ENCODE measurements at regions not wholly inside any gene's neighbourhood (a gene's known extent, or its start where the extent isn't known, plus 50 kb on each side); places are given as distances from the start of the nearest gene placed in this dataset.

DNA sequence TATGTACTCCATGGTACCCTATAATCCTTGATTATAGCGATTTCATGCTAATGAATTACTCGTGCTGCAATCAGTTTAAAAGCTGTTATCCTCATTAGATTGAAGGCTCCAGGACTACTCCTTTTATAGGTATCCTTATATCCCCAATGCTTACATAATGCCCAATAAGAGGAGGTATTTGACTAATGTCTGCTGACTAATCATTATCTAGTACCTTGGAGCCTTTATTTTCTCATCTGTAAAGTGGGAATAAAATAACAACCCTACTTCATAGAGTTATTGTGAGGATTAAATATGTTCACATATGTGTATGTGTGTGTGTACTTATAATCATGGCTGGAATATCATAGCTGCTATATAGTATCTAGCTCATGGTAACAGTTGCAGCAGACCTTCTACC is 1031.5 kb downstream of the CDH11 start:
- H3K27ac ChIP-seq (ENCODE audit: control insufficient read depth, insufficient read depth), result no peak overlapping the region
- H3K9me3 ChIP-seq (replicated peaks; ENCODE audit: control insufficient read depth, insufficient read depth, low read length), result no peaks in the 10 kb centered on the region
- intact Hi-C loops (cut with micrococcal nuclease; ENCODE audit: unreplicated experiment), result no loop called here

DNA sequence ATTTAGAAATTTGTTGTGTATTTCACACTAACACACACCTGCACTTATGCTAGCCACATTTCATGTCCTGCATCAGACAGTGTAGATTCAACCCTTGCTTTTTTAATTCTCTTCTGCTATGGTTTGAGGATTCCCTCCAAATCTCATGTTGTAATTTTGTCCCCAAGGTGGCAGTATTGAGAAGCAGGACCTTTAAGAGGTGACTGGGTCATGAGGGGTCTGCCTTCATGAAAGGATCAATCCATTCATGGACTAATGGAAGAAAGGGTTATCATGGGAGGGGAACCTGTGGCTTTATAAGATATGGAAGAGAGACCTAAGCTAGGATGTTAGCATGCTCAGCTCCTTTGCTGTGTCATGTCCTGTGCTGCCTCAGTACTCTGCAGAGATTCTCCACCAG is 1032.2 kb downstream of the CDH11 start:
- BruUV-seq (replicated peaks), result no TSS peak
- no peaks in the 10 kb centered on the region for H3K79me2 ChIP-seq (ENCODE audit: control insufficient read depth, insufficient read depth, low read length)
- no peaks in the 10 kb centered on the region for H3K36me3 ChIP-seq (ENCODE audit: control insufficient read depth in 2 of 2, insufficient read depth in 2 of 2, low read length in 1 of 2)
- ChIA-PET CTCF (interaction anchor here (1.0 to 1.3 kb wide), 2 partner anchors 339 to 364 kb away, joined by 3 to 5 read pairs; no protein-coding TSS in a partner anchor), POLR2A (interaction anchor here (0.5 kb wide), 1 partner anchor 1049 kb away, joined by 4 read pairs; no protein-coding TSS in a partner anchor), SMC1A (ENCODE audit: uncharacterized antibody, unreplicated experiment) (interaction anchor here (0.7 to 1.3 kb wide), 3 partner anchors 9 to 365 kb away, joined by 3 to 4 read pairs (median 4); no protein-coding TSS in a partner anchor), RAD21 (ENCODE audit: unreplicated experiment) (no interaction called here)
- ATAC-seq, result peak; percentile 66
- H3K27me3 ChIP-seq (replicated peaks in 1 of 2; ENCODE audit: control insufficient read depth in 2 of 2, insufficient read depth in 2 of 2, low read length in 1 of 2), result no peaks in the 10 kb centered on the region
- no peak for DNase-seq (ENCODE audit: low read depth, low spot score)
- no peaks in the 10 kb centered on the region for H3K4me1 ChIP-seq (ENCODE audit: control insufficient read depth, insufficient read depth, low read length)
- no peak overlapping the region for H3K4me3 ChIP-seq
- no peak overlapping the region for H3K9ac ChIP-seq (ENCODE audit: control insufficient read depth, insufficient read depth, low read length)
- no peak for FAIRE-seq
- H3K4me2 ChIP-seq (ENCODE audit: control insufficient read depth, insufficient read depth), result no peak overlapping the region
- no peaks in the 10 kb centered on the region for H4K20me1 ChIP-seq (ENCODE audit: control insufficient read depth, insufficient read depth)
- no peaks in the 10 kb centered on the region for H3K9me3 ChIP-seq (replicated peaks; ENCODE audit: control insufficient read depth, insufficient read depth, low read length)
- H2AFZ ChIP-seq (ENCODE audit: control insufficient read depth, low read depth, low read length), result no peak overlapping the region
- intact Hi-C loops (cut with micrococcal nuclease; ENCODE audit: unreplicated experiment) (loop anchor here (5.0 kb wide), 1 partner anchor 1028 kb away; no protein-coding TSS in a partner anchor), in situ Hi-C loops (cut with MboI) (loop anchor here (10.0 to 25.0 kb wide), 2 partner anchors 55 to 1023 kb away; partner anchors contain the start of gene CDH11)
- no peak overlapping the region for H3K27ac ChIP-seq (ENCODE audit: control insufficient read depth, insufficient read depth)
- TF ChIP-seq, protein P1, sequence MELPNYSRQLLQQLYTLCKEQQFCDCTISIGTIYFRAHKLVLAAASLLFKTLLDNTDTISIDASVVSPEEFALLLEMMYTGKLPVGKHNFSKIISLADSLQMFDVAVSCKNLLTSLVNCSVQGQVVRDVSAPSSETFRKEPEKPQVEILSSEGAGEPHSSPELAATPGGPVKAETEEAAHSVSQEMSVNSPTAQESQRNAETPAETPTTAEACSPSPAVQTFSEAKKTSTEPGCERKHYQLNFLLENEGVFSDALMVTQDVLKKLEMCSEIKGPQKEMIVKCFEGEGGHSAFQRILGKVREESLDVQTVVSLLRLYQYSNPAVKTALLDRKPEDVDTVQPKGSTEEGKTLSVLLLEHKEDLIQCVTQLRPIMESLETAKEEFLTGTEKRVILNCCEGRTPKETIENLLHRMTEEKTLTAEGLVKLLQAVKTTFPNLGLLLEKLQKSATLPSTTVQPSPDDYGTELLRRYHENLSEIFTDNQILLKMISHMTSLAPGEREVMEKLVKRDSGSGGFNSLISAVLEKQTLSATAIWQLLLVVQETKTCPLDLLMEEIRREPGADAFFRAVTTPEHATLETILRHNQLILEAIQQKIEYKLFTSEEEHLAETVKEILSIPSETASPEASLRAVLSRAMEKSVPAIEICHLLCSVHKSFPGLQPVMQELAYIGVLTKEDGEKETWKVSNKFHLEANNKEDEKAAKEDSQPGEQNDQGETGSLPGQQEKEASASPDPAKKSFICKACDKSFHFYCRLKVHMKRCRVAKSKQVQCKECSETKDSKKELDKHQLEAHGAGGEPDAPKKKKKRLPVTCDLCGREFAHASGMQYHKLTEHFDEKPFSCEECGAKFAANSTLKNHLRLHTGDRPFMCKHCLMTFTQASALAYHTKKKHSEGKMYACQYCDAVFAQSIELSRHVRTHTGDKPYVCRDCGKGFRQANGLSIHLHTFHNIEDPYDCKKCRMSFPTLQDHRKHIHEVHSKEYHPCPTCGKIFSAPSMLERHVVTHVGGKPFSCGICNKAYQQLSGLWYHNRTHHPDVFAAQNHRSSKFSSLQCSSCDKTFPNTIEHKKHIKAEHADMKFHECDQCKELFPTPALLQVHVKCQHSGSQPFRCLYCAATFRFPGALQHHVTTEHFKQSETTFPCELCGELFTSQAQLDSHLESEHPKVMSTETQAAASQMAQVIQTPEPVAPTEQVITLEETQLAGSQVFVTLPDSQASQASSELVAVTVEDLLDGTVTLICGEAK (IDR thresholded peaks at IDR 0.05; ENCODE audit: borderline replicate concordance), result no peak
- no peak for TF ChIP-seq MXI1 (IDR thresholded peaks at IDR 0.05; ENCODE audit: low read depth, low read length)
- TF ChIP-seq STAT1 (conservative IDR thresholded peaks at IDR 0.05), result no peak
- TF ChIP-seq DPF2 (IDR thresholded peaks at IDR 0.05), result no peak
- TF ChIP-seq ETV6 (conservative IDR thresholded peaks at IDR 0.05 in 1 of 2, IDR thresholded peaks at IDR 0.05 in 1 of 2; ENCODE audit: borderline replicate concordance in 1 of 2, low read depth in 1 of 2), result no peak
- TF ChIP-seq, protein P2, sequence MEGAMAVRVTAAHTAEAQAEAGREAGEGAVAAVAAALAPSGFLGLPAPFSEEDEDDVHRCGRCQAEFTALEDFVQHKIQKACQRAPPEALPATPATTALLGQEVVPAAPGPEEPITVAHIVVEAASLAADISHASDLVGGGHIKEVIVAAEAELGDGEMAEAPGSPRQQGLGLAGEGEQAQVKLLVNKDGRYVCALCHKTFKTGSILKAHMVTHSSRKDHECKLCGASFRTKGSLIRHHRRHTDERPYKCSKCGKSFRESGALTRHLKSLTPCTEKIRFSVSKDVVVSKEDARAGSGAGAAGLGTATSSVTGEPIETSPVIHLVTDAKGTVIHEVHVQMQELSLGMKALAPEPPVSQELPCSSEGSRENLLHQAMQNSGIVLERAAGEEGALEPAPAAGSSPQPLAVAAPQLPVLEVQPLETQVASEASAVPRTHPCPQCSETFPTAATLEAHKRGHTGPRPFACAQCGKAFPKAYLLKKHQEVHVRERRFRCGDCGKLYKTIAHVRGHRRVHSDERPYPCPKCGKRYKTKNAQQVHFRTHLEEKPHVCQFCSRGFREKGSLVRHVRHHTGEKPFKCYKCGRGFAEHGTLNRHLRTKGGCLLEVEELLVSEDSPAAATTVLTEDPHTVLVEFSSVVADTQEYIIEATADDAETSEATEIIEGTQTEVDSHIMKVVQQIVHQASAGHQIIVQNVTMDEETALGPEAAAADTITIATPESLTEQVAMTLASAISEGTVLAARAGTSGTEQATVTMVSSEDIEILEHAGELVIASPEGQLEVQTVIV (IDR thresholded peaks at IDR 0.05; ENCODE audit: borderline replicate concordance, partially characterized antibody), result no peak
- no peak for TF ChIP-seq STAT3 (IDR thresholded peaks at IDR 0.05; ENCODE audit: low read depth, low read length)
- TF ChIP-seq SMC3 (IDR thresholded peaks at IDR 0.05; ENCODE audit: borderline replicate concordance, low read length), result peak; percentile 33; the same call in 1 of the 2 replicates

More for the DNA sequence above, 1031.5 kb downstream of the CDH11 start:
- 0% methylated on average over 2 of the region's 2 CpGs for WGBS (ENCODE audit: insufficient coverage, insufficient replicate concordance, low lambda C conversion rate, missing lambda C conversion rate)
- Histone ChIP-seq H3K4me1 (ENCODE audit: control insufficient read depth, insufficient read depth, low read length) (no peaks in the 10 kb centered on the region), H3K9ac (ENCODE audit: control insufficient read depth, insufficient read depth, low read length) (no peak overlapping the region), H4K20me1 (ENCODE audit: control insufficient read depth, insufficient read depth) (no peaks in the 10 kb centered on the region), H3K4me3 (no peak overlapping the region), H2AFZ (ENCODE audit: control insufficient read depth, low read depth, low read length) (no peak overlapping the region), H3K36me3 (ENCODE audit: control insufficient read depth in 2 of 2, insufficient read depth in 2 of 2, low read length in 1 of 2) (no peaks in the 10 kb centered on the region), H3K79me2 (ENCODE audit: control insufficient read depth, insufficient read depth, low read length) (no peaks in the 10 kb centered on the region), H3K4me2 (ENCODE audit: control insufficient read depth, insufficient read depth) (no peak overlapping the region), H3K27me3 (replicated peaks in 1 of 2; ENCODE audit: control insufficient read depth in 2 of 2, insufficient read depth in 2 of 2, low read length in 1 of 2) (no peaks in the 10 kb centered on the region)
- no peak for TF ChIP-seq SREBF2 (IDR thresholded peaks at IDR 0.05; ENCODE audit: low read length)
- no peak for TF ChIP-seq CHD4 (IDR thresholded peaks at IDR 0.05)
- TF ChIP-seq TCF7 (IDR thresholded peaks at IDR 0.05; ENCODE audit: borderline replicate concordance), result no peak
- TF ChIP-seq BACH1 (IDR thresholded peaks at IDR 0.05; ENCODE audit: borderline replicate concordance), result no peak
- ChIA-PET POLR2A (no interaction called here), CTCF (interaction anchor here (0.7 to 1.3 kb wide), 3 partner anchors 86 to 364 kb away, joined by 3 to 5 read pairs (median 3); no protein-coding TSS in a partner anchor), RAD21 (ENCODE audit: unreplicated experiment) (no interaction called here), SMC1A (ENCODE audit: uncharacterized antibody, unreplicated experiment) (interaction anchor here (0.7 to 1.3 kb wide), 3 partner anchors 10 to 364 kb away, joined by 3 to 4 read pairs (median 4); no protein-coding TSS in a partner anchor)
- ATAC-seq, result no peak
- BruUV-seq (replicated peaks), result no TSS peak
- no peak for DNase-seq (ENCODE audit: low read depth, low spot score)
- in situ Hi-C loops (cut with MboI), result loop anchor here (10.0 to 25.0 kb wide), 2 partner anchors 56 to 1022 kb away; partner anchors contain the start of gene CDH11
- no peak for FAIRE-seq
